Common myeloid progenitor, CD34-positive (primary cell): ENCODE measurements at regions not wholly inside any gene's neighbourhood (a gene's known extent, or its start where the extent isn't known, plus 50 kb on each side); places are given as distances from the start of the nearest gene placed in this dataset.

Experiments used
- CTCF ChIA-PET: fragments of 350-600 bp; sonication (Branson Sonifier 250); formaldehyde crosslinking; loops from one replicate; lab custom pipeline; 2021; ENCODE audit warnings: antibody characterized with exemption; lab: Charles Lee
- POLR2A ChIA-PET: fragments of 350-600 bp; sonication (Branson Sonifier 250); formaldehyde crosslinking; loops from one replicate; lab custom pipeline; 2021; ENCODE audit warnings: antibody characterized with exemption; lab: Charles Lee
- DNase-seq, 3 donors: peaks; one replicate each; pipeline versions ENCODE4 v3.0.0 to v3.0.0-alpha.2; 2013
- H3K27ac ChIP-seq, 2 experiments: 1 replicate in 1 of 2; 2 replicates in 1 of 2; pipeline ENCODE4 v1.7.0; 2013; ENCODE audit warnings: inconsistent platforms in 2 of 2, low read length in 2 of 2, mild to moderate bottlenecking in 2 of 2, low read depth in 1 of 2, moderate library complexity in 1 of 2; ENCODE audit not compliant: severe bottlenecking in 2 of 2, insufficient read depth in 1 of 2, poor library complexity in 1 of 2
- H3K27me3 ChIP-seq, 5 experiments: replicated peaks in 2 of 5; 1 replicate in 3 of 5; 2 replicates in 2 of 5; pipeline versions ENCODE4 v1.6.1 to v1.7.0; 2013; ENCODE audit warnings: low read length in 4 of 5, mild to moderate bottlenecking in 2 of 5, moderate library complexity in 2 of 5, inconsistent platforms in 1 of 5; ENCODE audit not compliant: insufficient read depth in 5 of 5, control insufficient read depth in 4 of 5
- H3K36me3 ChIP-seq, 4 experiments: 1 replicate in 2 of 4; 2 replicates in 2 of 4; pipeline versions ENCODE4 v1.6.1 to v1.7.0; 2013; ENCODE audit warnings: low read length in 3 of 4, control low read depth in 1 of 4, mild to moderate bottlenecking in 1 of 4; ENCODE audit not compliant: control insufficient read depth in 4 of 4, insufficient read depth in 4 of 4
- H3K4me1 ChIP-seq, 4 experiments: 1 replicate in 3 of 4; 2 replicates in 1 of 4; pipeline versions ENCODE4 v1.6.1 to v1.7.1; 2013; ENCODE audit warnings: low read length in 3 of 4, mild to moderate bottlenecking in 3 of 4, control low read depth in 1 of 4, inconsistent platforms in 1 of 4, moderate library complexity in 1 of 4; ENCODE audit not compliant: control insufficient read depth in 4 of 4, insufficient read depth in 4 of 4; ENCODE audit errors: control extremely low read depth in 1 of 4
- H3K4me3 ChIP-seq, 7 experiments: 1 replicate in 4 of 7; 2 replicates in 3 of 7; pipeline versions ENCODE4 v1.5.1 to v1.7.0; 2013; ENCODE audit warnings: mild to moderate bottlenecking in 7 of 7, low read length in 6 of 7, moderate library complexity in 6 of 7, inconsistent platforms in 2 of 7, low read depth in 2 of 7, control low read depth in 1 of 7; ENCODE audit not compliant: insufficient read depth in 4 of 7, control insufficient read depth in 1 of 7; ENCODE audit errors: extremely low read depth in 1 of 7
- H3K9me3 ChIP-seq, 5 experiments: 1 replicate in 4 of 5; 2 replicates in 1 of 5; pipeline versions ENCODE4 v1.6.1 to v1.7.1; 2013; ENCODE audit warnings: low read length in 4 of 5, mild to moderate bottlenecking in 2 of 5, inconsistent platforms in 1 of 5, low read depth in 1 of 5, moderate library complexity in 1 of 5; ENCODE audit not compliant: control insufficient read depth in 4 of 5, insufficient read depth in 2 of 5; ENCODE audit errors: control extremely low read depth in 1 of 5
- WGBS: methylation state at CpG from one replicate; pipeline ENCODE4 v1.1.5; 2013; ENCODE audit not compliant: insufficient coverage; 5-methylcytosine and 5-hydroxymethylcytosine counted together

- H3K4me3 ChIP-seq: no peak overlapping the region
- DNase-seq: no peak
- H3K4me1 ChIP-seq: no peaks in the 10 kb centered on the region
- POLR2A ChIA-PET: no interaction called here
- H3K36me3 ChIP-seq: no peaks in the 10 kb centered on the region
- no peak overlapping the region for H3K27ac ChIP-seq
- no CpG with 5 or more reads among the region's 1 CpG for WGBS
- H3K27me3 ChIP-seq: peaks cover 0 to 2% (median 0%) of the 10 kb centered on the region in 5 experiments
- peaks cover 0 to 2% (median 0%) of the 10 kb centered on the region in 5 experiments for H3K9me3 ChIP-seq
- CTCF ChIA-PET: no interaction called here
Observed at GRCh38 chrX:43008356-43008755, 230.4 kb upstream of the PPP1R2C start.

GRCh38 chrX:43016021-43016420 is 238.1 kb upstream of the PPP1R2C start:
- H3K4me3 ChIP-seq: no peak overlapping the region
- CTCF ChIA-PET: no interaction called here
- no peaks in the 10 kb centered on the region for H3K36me3 ChIP-seq
- H3K4me1 ChIP-seq: peaks cover 2 to 10% (median 3%) of the 10 kb centered on the region in 4 experiments
- no peaks in the 10 kb centered on the region for H3K27me3 ChIP-seq
- DNase-seq: peak in 1 of 3 donors; percentile 3
- POLR2A ChIA-PET: no interaction called here
- H3K9me3 ChIP-seq: no peaks in the 10 kb centered on the region
- no peak overlapping the region for H3K27ac ChIP-seq

- peaks cover 2 to 10% (median 3%) of the 10 kb centered on the region in 4 experiments for H3K4me1 ChIP-seq
- H3K27ac ChIP-seq: no peak overlapping the region
- DNase-seq: no peak
- no peaks in the 10 kb centered on the region for H3K9me3 ChIP-seq
- H3K4me3 ChIP-seq: no peak overlapping the region
- H3K27me3 ChIP-seq: no peaks in the 10 kb centered on the region
- POLR2A ChIA-PET: no interaction called here
- CTCF ChIA-PET: no interaction called here
- H3K36me3 ChIP-seq: no peaks in the 10 kb centered on the region
- WGBS: 100% methylated on average over 4 of the region's 5 CpGs
Observed at GRCh38 chrX:43018031-43018430, 240.1 kb upstream of the PPP1R2C start.

- no peaks in the 10 kb centered on the region for H3K27me3 ChIP-seq
- H3K4me1 ChIP-seq: peaks cover 2 to 10% (median 3%) of the 10 kb centered on the region in 4 experiments
- ChIA-PET POLR2A (no interaction called here), CTCF (no interaction called here)
- H3K36me3 ChIP-seq: no peaks in the 10 kb centered on the region
- peaks cover 0 to 2% (median 0%) of the 10 kb centered on the region in 5 experiments for H3K9me3 ChIP-seq
- no peak overlapping the region for H3K27ac ChIP-seq
- no CpG with 5 or more reads among the region's 3 CpGs for WGBS
- H3K4me3 ChIP-seq: no peak overlapping the region
- peak in 2 of 3 donors; percentile 53 to 72 for DNase-seq
Observed at GRCh38 chrX:43019021-43019420, 241.1 kb upstream of the PPP1R2C start.

GRCh38 chrX:43025806-43026315 is 247.9 kb upstream of the PPP1R2C start:
- Histone ChIP-seq H3K4me3 (no peak overlapping the region), H3K4me1 (no peaks in the 10 kb centered on the region), H3K27ac (no peak overlapping the region), H3K36me3 (no peaks in the 10 kb centered on the region), H3K27me3 (no peaks in the 10 kb centered on the region), H3K9me3 (peaks cover 0 to 6% (median 3%) of the 10 kb centered on the region in 5 experiments)
- no peak for DNase-seq
- WGBS: 60% methylated on average over 1 of the region's 1 CpG
- CTCF ChIA-PET: no interaction called here
- POLR2A ChIA-PET: no interaction called here

GRCh38 chrX:43064096-43064495 is 286.1 kb upstream of the PPP1R2C start:
- Histone ChIP-seq H3K36me3 (no peaks in the 10 kb centered on the region), H3K4me3 (no peak overlapping the region), H3K9me3 (peaks cover 0 to 1% (median 0%) of the 10 kb centered on the region in 5 experiments), H3K27me3 (no peaks in the 10 kb centered on the region), H3K27ac (no peak overlapping the region), H3K4me1 (no peaks in the 10 kb centered on the region)
- ChIA-PET CTCF (no interaction called here), POLR2A (no interaction called here)
- no CpG with 5 or more reads among the region's 1 CpG for WGBS
- no peak for DNase-seq

- ChIA-PET CTCF (no interaction called here), POLR2A (no interaction called here)
- DNase-seq: no peak
- no peak overlapping the region for H3K4me3 ChIP-seq
- H3K36me3 ChIP-seq: no peaks in the 10 kb centered on the region
- 20% methylated on average over 1 of the region's 2 CpGs for WGBS
- no peaks in the 10 kb centered on the region for H3K4me1 ChIP-seq
- peaks cover 0 to 1% (median 0%) of the 10 kb centered on the region in 5 experiments for H3K9me3 ChIP-seq
- no peaks in the 10 kb centered on the region for H3K27me3 ChIP-seq
- no peak overlapping the region for H3K27ac ChIP-seq
Observed at GRCh38 chrX:43065978-43066377, 288.0 kb upstream of the PPP1R2C start.
